Hematopoietic multipotent progenitor cell (in vitro differentiated cells): ENCODE measurements at regions not wholly inside any gene's neighbourhood (a gene's known extent, or its start where the extent isn't known, plus 50 kb on each side); places are given as distances from the start of the nearest gene placed in this dataset.

ENCODE experiments used
- DNase-seq, 3 donors: peaks; one replicate each; pipeline ENCODE4 v3.0.0-alpha.2; 2011 to 2015; ENCODE audit warnings: low read depth in 2 of 3, low spot score in 2 of 3

GRCh38 chr1:116261227-116261626, 111.8 kb upstream of the ATP1A1 start:
- DNase-seq: no peak

- no peak for DNase-seq
Measured at GRCh38 chr1:116262207-116262994, 110.6 kb upstream of the ATP1A1 start.

DNA sequence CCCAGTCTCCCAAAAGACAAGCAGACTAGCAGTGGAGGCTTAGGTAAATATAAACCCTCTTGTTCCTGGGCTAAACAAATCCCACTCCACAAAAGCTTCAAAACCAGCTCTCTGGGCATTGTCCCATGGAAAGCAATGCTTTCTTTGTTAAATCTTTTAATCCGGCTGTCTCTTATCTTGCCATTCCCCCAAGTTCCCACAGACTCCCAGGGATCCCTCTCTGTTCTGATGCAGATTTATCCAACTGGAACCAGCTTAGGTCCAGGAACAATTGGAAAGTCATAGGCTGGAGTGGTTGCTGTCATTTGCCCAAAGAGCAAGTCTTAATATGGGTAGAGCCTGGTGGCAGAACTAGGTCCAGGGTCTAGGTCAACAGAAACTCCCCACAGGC, 110.1 kb upstream of the ATP1A1 start:
- no peak for DNase-seq

GRCh38 chr1:116265931-116266863, 106.8 kb upstream of the ATP1A1 start:
- DNase-seq: no peak

GRCh38 chr1:116266864-116267212, 106.2 kb upstream of the ATP1A1 start:
- DNase-seq: no peak

DNA sequence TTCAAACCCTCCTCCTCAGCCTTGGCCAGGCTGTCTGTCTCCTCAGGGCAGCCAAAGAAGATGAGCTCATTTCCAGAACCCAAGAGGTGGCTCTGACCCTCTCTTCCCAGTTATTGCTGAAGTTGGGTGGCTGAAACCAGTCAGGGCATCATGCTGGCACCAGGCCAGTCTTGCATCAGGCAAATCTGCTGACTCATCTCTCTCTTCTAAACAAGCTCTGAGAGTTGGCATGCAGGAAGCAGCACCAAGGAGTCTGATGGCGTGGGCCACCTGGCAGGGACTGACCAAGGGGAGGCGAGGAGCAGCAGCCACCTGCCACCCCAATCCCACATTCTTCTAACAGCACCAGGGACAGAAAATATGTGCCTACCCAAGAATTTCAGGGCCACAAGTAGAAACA, 104.8 kb upstream of the ATP1A1 start:
- DNase-seq: peak in 2 of 3 donors; percentile 29 to 62

DNA sequence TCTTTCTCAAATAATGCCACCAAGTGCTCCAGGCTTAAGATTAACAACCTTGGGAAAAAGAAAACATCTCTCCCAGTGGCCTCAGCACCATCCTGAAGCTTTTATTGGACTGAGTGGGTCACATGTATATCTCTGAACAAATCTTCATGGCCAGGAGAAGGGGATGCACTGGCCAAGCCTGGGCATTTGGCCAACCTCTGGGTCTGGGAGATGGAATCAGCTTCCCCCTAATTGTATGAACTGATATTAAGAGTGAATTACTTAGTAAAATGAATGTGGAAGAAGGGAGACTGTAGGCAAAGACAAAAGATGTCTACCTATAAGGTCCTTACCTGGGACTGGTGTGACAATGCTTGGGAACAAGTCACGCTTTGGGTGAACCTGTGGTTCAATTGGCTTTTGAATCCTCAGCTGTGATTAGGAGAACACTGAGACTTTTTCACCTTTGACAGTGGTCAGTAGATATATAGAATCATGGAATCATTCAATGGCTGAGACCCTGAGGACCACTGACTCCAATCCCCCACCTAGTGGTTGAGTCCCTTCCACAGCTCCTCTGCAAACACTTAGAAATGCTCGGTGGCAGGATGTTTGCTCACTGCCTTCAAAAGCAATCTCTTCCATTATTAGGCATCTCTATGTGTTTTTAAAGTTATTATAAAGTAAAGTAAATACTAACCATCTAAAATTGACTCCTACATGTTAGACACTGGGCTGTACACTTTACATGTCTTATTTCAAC, 102.6 kb upstream of the ATP1A1 start:
- DNase-seq: no peak

DNA sequence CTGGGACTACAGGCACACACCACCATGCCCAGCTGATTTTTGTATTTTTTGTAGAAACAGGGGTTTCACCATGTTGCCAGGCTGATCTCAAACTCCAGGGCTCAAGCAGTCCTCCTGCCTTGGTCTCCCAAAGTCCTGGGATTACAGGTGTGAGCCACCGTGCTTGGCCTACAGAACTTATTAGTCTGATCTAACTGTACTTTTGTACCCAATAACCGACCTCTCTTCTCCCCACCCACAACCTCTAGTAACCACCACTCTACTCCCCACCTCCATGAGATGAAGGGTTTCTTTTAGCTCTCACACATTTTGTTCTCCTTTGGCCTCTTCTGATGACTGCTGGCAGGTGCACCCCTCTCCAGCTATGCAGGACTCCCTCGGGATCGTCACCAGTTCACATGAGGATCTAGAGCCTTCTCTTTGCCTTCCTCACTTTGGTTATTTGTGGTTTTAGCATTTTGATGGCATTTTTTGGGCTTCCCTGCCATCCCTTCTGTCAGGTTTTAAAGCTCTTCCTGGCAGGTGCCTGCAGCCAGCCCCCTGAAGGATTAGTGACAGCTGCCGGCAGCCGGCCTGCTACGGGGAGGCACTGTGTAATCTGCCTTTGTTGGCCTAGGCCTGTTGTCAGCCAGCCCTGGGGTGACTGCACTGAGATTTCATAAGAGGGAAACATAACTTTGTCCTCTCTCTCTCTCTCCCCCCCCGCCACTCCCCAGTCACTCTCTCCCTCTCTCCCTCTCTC, 99.8 kb upstream of the ATP1A1 start:
- no peak for DNase-seq

DNA sequence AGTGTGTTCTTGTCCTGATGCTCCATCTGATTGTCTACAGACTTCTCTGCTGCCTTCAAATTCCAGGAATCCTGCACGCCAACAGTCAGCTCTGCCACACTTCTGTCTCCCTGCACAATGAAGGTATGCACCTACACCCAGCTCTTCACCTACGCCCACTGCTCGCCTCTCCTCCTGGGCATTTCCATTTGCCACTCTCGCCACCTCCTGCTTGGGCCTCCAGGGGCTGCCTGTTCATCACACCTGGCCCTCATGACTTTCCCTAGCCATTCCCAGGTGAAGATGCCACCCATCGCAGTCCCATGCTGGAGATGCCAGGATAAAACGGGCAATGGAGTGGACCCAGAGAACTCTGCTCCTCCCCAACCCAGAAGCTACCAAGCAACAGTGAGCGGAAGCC, 96.5 kb upstream of the ATP1A1 start:
- no peak for DNase-seq

GRCh38 chr1:116277840-116278540, 95.1 kb upstream of the ATP1A1 start:
- no peak for DNase-seq

DNA sequence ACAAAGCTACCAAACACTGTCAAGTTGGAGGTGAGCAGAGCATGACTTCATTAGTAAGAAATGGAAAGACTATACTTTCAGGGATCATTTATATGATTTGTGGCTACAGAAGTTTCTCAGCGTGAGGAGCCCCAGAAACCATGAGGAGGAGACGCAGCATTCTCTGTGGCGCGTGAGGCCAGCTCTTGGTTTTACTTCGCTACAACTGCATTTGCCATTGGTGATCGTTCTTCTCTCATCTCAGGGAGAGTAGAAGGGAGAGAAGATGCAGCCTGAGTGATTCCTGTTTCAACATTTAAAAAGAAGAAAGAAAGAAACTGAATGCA, 94.5 kb upstream of the ATP1A1 start:
- no peak for DNase-seq

- DNase-seq: no peak
Measured at GRCh38 chr1:116279715-116280114, 93.3 kb upstream of the ATP1A1 start.

DNA sequence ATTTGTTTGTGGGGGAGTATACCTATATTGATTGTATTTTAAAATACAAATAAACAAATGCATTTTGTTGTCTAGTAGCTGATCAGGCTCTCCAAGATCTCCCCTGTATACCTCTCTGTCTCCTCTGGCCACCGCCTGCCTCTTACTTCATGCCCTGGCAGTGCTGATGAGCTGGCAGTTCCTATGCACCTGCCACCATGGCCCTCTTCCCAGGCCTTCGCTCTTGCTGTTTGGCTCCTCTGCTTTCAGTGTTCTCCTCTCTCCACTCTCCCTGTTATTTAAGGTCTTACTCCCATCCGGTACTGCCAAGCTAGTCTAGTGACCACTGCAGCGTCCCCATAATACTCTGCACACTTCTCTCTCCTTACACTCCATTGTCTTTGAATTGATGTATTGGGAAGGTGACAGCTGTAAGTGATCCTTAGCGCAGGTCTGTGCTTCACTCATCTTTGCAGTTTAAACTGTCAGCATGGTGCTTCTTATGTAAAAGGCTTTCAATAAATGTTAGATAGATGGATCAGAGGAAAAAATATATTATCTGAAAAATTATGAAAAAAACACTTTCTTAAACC, 88.1 kb upstream of the ATP1A1 start:
- no peak for DNase-seq

GRCh38 chr1:116286541-116286971, 86.5 kb upstream of the ATP1A1 start:
- DNase-seq: no peak

- DNase-seq: no peak
Measured at GRCh38 chr1:116287341-116288200, 85.5 kb upstream of the ATP1A1 start.

- no peak for DNase-seq
Measured at GRCh38 chr1:116288201-116288598, 84.8 kb upstream of the ATP1A1 start.

- no peak for DNase-seq
Measured at GRCh38 chr1:116289193-116289592, 83.9 kb upstream of the ATP1A1 start.

GRCh38 chr1:116290085-116290705, 82.8 kb upstream of the ATP1A1 start:
- DNase-seq: no peak
